Posterior cingulate gyrus (tissue), 11 donors: ENCODE measurements at regions not wholly inside any gene's neighbourhood (a gene's known extent, or its start where the extent isn't known, plus 50 kb on each side); places are given as distances from the start of the nearest gene placed in this dataset.

Experiments
- DNase-seq, 10 donors: peaks; one replicate each; pipeline versions ENCODE4 v3.0.0 to v3.0.0-alpha.2; 2020 to 2021; ENCODE audit warnings: mixed read lengths in 3 of 10
- intact Hi-C: fragments of 100-400 bp; cut with DNase I; formaldehyde crosslinking; loops from one replicate; pipeline ENCODE4 v1.15.1; 2023

GRCh38 chrX:39507617-39508299 lies 590.0 kb downstream of the BCOR start:
- no peak for DNase-seq
- intact Hi-C loops = no loop called here

GRCh38 chrX:39508300-39508692 lies 589.5 kb downstream of the BCOR start:
- DNase-seq = no peak
- intact Hi-C loops = no loop called here

DNA sequence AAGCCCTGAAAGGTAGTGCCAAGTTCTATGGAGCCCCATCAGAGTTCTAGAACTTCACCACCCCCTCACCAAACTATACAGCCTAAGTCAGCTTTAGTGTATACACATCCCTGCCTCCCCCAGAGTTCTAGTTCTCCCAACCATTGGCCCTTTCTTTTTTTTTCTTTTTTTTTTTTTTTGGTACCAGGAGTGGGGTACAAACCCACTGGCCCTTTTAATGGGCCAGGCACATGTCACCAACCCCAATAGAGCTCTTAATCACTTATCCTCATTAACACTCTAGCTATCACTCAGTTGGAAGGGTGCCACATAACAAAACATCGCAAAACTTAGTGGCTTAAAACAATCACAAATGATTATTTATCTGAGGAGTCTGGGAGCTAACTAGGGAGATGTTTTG lies 588.6 kb downstream of the BCOR start:
- intact Hi-C loops = no loop called here
- no peak for DNase-seq

- no peak for DNase-seq
- intact Hi-C loops = no loop called here
These were observed 583.9 kb downstream of the BCOR start for GRCh38 chrX:39513836-39514235.

DNA sequence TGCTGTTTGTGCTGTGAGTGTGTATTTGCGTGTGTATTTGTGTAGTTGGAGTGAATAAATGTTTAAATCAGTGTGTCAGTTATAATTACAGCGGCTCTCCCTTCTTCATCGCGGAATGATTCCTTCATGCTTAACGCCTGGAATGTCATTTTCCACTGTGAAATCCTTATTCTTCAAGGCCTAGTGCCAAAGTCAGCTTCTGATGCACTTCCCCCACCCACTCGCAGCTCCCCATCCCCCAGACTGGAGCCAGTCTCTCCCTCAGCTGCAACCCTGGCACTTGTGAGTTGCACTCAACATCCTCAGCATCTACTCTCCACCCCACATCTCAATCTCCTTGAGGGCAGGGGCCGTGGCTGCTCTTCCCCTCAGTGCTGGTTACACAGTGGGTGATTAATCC lies 583.0 kb downstream of the BCOR start:
- no peak for DNase-seq
- intact Hi-C loops = no loop called here

DNA sequence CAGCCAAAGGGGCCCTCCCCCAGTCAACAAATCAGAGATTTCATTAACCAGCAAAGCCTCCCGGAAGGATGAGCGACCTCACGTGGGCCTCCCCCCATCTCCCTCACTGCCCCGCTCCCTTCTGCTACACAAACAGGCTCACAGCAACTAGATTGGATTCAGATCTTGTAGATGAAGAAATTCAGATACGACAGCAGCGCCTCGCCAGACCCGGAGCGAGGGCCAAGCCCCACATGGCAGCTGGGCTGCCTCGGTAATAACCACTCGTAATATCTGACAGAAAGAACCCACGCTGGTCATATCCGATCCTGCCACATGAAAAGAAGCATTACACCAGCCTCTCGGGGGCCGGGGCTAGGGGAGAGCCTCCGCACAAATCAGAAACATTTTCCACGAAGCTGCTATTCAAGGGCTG lies 581.3 kb downstream of the BCOR start:
- DNase-seq = no peak
- intact Hi-C loops = no loop called here

GRCh38 chrX:39518476-39519029 lies 579.2 kb downstream of the BCOR start:
- peak in 6 of 10 donors; percentile 14 to 86 (median 20) for DNase-seq
- intact Hi-C loops = no loop called here

GRCh38 chrX:39519030-39519488 lies 578.7 kb downstream of the BCOR start:
- intact Hi-C loops = no loop called here
- peak in 5 of 10 donors; percentile 8 to 87 (median 18) for DNase-seq

GRCh38 chrX:39519566-39520301 lies 578.0 kb downstream of the BCOR start:
- DNase-seq = no peak
- intact Hi-C loops = no loop called here

DNA sequence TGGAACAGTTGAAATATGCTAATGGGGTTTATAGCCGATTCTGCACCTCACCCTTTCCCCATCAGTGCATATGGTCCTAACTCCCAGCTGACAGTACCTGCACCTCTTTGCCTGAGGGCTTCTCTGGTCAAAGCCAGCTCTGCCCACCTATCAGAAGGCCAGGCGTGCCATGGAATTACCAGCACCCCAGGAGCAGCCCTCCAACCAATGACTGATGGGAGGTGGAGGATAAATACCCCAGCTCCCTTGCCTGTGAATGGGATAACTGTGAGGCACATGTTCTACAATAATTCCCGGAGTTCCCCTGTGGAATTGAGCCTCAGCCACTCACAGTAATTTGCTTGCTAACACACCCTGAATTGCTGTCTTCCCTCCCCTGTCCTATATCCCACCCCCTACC lies 572.0 kb downstream of the BCOR start:
- DNase-seq = no peak
- intact Hi-C loops = no loop called here

GRCh38 chrX:39527025-39527424 lies 570.7 kb downstream of the BCOR start:
- intact Hi-C loops = no loop called here
- DNase-seq = no peak

- no peak for DNase-seq
- intact Hi-C loops = no loop called here
These were observed 569.4 kb downstream of the BCOR start for GRCh38 chrX:39528161-39528916.

DNA sequence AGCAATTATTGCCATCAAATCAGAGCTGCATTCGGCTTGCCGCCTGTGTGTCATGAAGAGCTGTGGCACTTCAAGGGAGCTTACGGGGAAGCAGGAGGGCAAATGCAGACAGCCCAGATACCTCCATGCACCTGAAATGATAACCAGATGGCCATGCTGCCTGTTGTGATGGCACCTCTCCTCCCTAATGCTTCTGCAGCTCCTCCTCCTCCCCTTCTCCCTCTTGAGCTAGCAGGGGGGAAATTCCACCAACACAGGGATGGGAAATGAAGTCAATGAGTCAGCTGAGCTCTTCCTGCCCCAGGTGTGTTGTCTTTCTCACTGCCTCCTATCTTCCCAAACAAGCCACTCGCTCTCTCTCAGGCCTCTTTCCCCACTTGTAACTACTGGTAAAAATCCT lies 565.0 kb downstream of the BCOR start:
- intact Hi-C loops = no loop called here
- no peak for DNase-seq

- intact Hi-C loops = no loop called here
These were observed 562.8 kb downstream of the BCOR start for GRCh38 chrX:39534949-39535348.

GRCh38 chrX:39536211-39536610 lies 561.5 kb downstream of the BCOR start:
- no peak for DNase-seq
- intact Hi-C loops = no loop called here

More at GRCh38 chrX:39534949-39535348, 562.8 kb downstream of the BCOR start:
- no peak for DNase-seq

DNA sequence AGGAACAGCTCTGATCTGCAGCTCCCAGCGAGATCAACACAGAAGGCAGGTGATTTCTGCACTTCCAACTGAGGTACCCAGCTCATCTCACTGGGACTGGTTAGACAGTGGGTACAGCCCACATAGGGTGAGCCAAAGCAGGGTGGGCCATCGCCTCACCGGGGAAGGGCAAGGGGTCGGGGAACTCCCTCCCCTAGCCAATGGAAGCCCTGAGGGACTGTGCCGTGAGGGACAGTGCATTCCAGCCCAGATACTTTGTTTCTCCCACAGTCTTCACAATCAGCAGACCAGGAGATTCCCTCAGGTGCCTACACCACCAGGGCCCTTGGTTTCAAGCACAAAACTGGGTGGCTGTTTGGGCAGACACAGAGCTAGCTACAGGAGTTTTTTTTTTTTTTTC lies 555.9 kb downstream of the BCOR start:
- no peak for DNase-seq
- intact Hi-C loops = no loop called here

DNA sequence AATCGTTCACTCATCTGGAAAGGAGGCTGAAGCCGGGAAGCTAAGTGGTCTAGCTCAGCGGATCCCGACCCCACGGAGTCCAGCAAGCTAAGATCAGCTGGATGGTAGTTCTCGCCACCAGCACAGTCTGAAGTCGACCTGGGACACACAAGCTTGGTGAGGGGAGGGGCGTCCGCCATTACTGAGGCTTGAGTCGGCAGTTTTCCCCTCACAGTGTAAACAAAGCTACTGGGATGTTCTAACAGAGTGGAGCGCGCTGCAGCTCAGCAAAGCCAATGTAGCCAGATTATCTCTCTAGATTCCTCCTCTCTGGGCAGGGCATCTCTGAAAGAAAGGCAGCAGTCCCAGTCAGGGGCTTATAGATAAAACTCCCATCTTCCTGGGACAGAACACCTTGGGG lies 555.4 kb downstream of the BCOR start:
- intact Hi-C loops = no loop called here
- no peak for DNase-seq

GRCh38 chrX:39550795-39551361 lies 546.9 kb downstream of the BCOR start:
- intact Hi-C loops = no loop called here
- DNase-seq = no peak

- no peak for DNase-seq
- intact Hi-C loops = no loop called here
These were observed 546.0 kb downstream of the BCOR start for GRCh38 chrX:39551762-39552161.

- intact Hi-C loops = no loop called here
These were observed 542.3 kb downstream of the BCOR start for GRCh38 chrX:39555431-39555830.

DNA sequence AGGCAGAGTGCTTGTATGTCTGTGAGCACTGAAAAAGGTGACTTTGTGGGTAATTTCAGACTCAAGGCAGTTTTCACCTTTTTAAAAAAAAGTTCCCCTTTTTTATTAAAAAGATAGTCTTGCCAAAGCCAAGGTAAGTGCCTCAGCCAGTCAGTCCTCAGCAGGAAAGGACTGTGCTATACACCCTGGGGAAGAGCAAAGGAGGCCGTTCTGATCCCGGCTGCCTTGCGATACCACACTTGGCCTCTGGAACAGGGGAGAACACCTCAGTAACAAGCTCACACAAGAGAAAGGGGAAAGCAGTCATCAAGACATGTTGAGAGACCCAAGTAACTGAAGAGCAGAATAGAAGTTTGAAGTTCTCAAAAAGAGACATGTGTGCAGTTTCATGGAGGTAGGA lies 541.7 kb downstream of the BCOR start:
- intact Hi-C loops = no loop called here
- DNase-seq = no peak

More at GRCh38 chrX:39555431-39555830, 542.3 kb downstream of the BCOR start:
- DNase-seq = no peak
